Psoas muscle (tissue), 7 donors: ENCODE measurements at regions not wholly inside any gene's neighbourhood (a gene's known extent, or its start where the extent isn't known, plus 50 kb on each side); places are given as distances from the start of the nearest gene placed in this dataset.

Experiments used
- ATAC-seq, 4 donors: fragments of 200-7000 bp; cut with Tn5 transposase; one replicate each; pipeline ENCODE4 v1.9.1; 2020; ENCODE audit warnings: moderate library complexity in 3 of 4, mild to moderate bottlenecking in 2 of 4
- DNase-seq, 2 donors: peaks; one replicate each; pipeline ENCODE4 v3.0.0-alpha.2; 2020
- H3K27ac ChIP-seq: fragments of 200-600 bp; one replicate; pipeline ENCODE4 v1.8.0; 2022
- H3K27me3 ChIP-seq, 3 donors: fragments of 200-600 bp in 1 of 3; one replicate each; pipeline versions ENCODE4 v1.6.1 to v1.8.0; 2013 to 2022; ENCODE audit warnings: low read length in 2 of 3, mild to moderate bottlenecking in 2 of 3, moderate library complexity in 1 of 3; ENCODE audit not compliant: insufficient read depth in 3 of 3
- H3K36me3 ChIP-seq, 2 donors: fragments of 200-600 bp in 1 of 2; one replicate each; pipeline versions ENCODE4 v1.6.1 to v1.8.0; 2013 to 2022; ENCODE audit warnings: low read depth in 1 of 2, mild to moderate bottlenecking in 1 of 2, moderate library complexity in 1 of 2; ENCODE audit not compliant: insufficient read depth in 1 of 2
- H3K4me1 ChIP-seq: fragments of 200-600 bp; one replicate; pipeline ENCODE4 v1.8.0; 2022
- H3K4me3 ChIP-seq: fragments of 200-600 bp; one replicate; pipeline ENCODE4 v1.8.0; 2022; ENCODE audit warnings: mild to moderate bottlenecking
- H3K9me3 ChIP-seq: fragments of 200-600 bp; one replicate; pipeline ENCODE4 v1.8.0; 2022
- WGBS, 3 donors: extraction: QIAGEN DNeasy Blood & Tissue Kit; methylation state at CpG; one replicate each; pipeline versions ENCODE4 v1.1.6 to v1.1.7; 2013; 5-methylcytosine and 5-hydroxymethylcytosine counted together
- intact Hi-C, 2 donors: fragments of 100-400 bp; cut with DNase I; formaldehyde crosslinking; loops; one replicate each; pipeline versions ENCODE4 v1.11.0 to v1.14.2; 2022
- TF ChIP-seq, protein P1 (sequence below): fragments of 200-600 bp; IDR thresholded peaks from one replicate; pipeline ENCODE4 v1.8.0; 2022; ENCODE audit warnings: antibody characterized with exemption
- donor health status: healthy with polysubstance abuse.
- donor health status: DM: no; HTN: no; CAD: no; lungs with moderate emphysema.
- donor health status: Bipolar disorder and iron deficiency.
- donor health status: healthy.
- donor health status: DM: yes; HTN: yes; CAD: no.
- donor health status: DM: no; HTN: no; CAD: no.
- donor health status: DM: yes; HTN: yes; CAD: no.

DNA sequence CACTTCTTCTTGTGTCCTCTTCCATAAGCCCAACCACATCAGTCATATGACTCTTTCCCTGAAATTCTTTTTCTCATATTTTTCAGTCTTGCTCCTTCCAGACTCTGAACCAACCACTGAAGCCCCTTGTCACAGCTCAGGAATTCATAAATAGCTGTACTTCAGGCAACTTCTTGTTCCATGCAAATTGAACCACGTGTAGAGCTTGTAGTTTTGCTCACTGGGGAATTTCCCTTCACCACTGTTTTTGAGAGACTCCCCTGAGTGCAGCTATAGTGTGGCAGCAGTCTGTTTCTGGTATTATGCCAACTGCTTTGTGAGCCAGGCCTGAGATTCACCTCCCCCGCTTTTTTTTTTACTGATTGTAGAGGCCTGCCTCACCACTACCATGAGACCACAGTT is 150.3 kb upstream of the SPAG17 start:
- intact Hi-C loops, result no loop called here
- 47 to 63% (median 60%) methylated on average over 2 of the region's 2 CpGs for WGBS, 3 donors
- H3K36me3 ChIP-seq, result no peaks in the 10 kb centered on the region
- DNase-seq (no peak), ATAC-seq (no peak)
- H3K9me3 ChIP-seq, result no peaks in the 10 kb centered on the region
- no peaks in the 10 kb centered on the region for H3K4me1 ChIP-seq
- TF ChIP-seq, protein P1, sequence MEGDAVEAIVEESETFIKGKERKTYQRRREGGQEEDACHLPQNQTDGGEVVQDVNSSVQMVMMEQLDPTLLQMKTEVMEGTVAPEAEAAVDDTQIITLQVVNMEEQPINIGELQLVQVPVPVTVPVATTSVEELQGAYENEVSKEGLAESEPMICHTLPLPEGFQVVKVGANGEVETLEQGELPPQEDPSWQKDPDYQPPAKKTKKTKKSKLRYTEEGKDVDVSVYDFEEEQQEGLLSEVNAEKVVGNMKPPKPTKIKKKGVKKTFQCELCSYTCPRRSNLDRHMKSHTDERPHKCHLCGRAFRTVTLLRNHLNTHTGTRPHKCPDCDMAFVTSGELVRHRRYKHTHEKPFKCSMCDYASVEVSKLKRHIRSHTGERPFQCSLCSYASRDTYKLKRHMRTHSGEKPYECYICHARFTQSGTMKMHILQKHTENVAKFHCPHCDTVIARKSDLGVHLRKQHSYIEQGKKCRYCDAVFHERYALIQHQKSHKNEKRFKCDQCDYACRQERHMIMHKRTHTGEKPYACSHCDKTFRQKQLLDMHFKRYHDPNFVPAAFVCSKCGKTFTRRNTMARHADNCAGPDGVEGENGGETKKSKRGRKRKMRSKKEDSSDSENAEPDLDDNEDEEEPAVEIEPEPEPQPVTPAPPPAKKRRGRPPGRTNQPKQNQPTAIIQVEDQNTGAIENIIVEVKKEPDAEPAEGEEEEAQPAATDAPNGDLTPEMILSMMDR, result no peak
- H3K27me3 ChIP-seq, result no peaks in the 10 kb centered on the region
- H3K4me3 ChIP-seq, result no peak overlapping the region
- H3K27ac ChIP-seq, result no peak overlapping the region

DNA sequence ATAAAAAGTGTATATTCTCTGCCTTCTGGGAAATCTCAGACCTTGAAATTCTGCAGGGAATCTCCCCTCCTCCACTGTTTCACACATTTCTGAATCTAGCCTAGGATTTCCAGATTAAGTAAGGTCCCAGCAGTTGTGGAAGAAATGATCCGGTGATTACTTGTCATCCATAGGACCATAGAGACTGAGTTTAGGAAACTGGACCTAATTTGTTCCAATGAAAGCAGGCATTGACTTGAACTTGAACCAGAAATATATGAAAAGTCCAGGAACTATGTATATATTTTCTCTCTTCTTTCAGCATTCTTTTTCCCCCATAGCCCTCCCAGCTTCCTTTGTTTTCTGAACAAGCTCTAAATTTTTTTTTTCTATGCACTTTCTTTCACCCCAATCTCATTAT is 149.5 kb upstream of the SPAG17 start:
- intact Hi-C loops, result no loop called here
- DNase-seq, result no peak
- H3K9me3 ChIP-seq, result no peaks in the 10 kb centered on the region
- no peaks in the 10 kb centered on the region for H3K36me3 ChIP-seq
- TF ChIP-seq, protein P1, result no peak
- no peaks in the 10 kb centered on the region for H3K4me1 ChIP-seq
- no peak overlapping the region for H3K27ac ChIP-seq
- ATAC-seq, result no peak
- no peaks in the 10 kb centered on the region for H3K27me3 ChIP-seq
- WGBS, 3 donors, result 38 to 62% (median 53%) methylated on average over 1 of the region's 1 CpG
- no peak overlapping the region for H3K4me3 ChIP-seq

DNA sequence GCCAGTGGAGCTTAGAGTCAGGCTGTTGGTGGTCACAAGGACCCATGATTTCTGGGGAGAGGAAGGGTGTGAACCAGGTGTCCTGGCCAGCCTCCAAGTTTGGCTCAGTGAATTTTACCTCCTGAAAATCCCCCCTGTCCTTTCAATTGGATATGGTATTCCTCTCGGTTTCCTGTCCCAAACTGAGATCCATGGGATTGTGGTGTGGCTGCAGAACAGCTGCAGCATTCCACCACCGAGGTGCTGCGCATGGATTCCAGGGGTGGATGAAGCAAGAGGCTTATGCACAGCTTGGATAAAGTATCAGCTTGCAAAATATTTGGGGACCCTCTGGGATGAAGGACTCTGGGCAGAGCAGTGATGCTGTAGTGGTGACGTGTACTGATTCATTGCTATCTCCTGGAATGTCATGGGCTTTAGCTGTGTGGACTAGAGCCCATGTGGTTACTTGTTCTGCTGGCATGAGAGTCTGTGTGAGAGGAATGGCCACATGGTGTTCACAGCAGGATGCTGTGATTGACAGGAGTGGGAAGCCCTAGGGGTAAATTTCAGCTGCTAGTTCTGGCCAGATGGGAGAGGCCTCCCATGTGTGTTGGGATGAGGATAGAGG is 148.7 kb upstream of the SPAG17 start:
- WGBS, 3 donors, result 37 to 51% (median 49%) methylated on average over 4 of the region's 4 CpGs
- intact Hi-C loops, result no loop called here
- Histone ChIP-seq H3K4me3 (no peak overlapping the region), H3K36me3 (no peaks in the 10 kb centered on the region), H3K27me3 (no peaks in the 10 kb centered on the region), H3K9me3 (no peaks in the 10 kb centered on the region), H3K27ac (no peak overlapping the region), H3K4me1 (no peaks in the 10 kb centered on the region)
- TF ChIP-seq, protein P1, result no peak
- ATAC-seq (peak; percentile 62 to 73 (median 68)), DNase-seq (no peak)

DNA sequence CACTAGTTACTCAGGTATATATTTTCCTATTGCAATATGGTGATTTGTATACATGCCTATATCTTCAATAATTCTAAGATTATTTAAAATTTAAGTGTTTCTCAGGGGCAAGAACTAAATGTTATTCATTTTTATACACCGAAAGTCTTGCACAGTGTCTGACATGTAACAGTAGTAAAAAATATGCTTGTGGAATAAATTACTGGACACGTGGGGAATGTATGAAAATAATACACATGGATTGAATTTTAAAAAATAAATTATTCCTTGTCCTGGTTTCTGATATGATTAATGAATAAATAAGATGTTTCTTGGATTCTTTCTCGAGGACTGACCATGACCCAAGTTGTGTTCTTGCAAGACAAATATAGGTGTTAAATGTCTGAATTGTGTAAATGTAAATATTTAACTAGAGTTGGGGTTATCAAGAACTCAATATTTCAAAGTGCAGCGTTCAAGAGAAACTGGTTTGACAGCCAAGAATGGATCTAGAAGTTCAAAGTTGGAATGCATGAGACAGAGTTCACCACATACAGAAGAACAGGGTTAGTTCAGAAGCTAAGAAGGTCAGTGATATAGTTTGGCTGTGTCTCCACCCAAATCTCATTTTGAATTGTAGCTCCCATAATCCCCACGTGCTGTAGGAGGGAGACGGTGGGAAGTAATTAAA is 142.1 kb upstream of the SPAG17 start:
- H3K36me3 ChIP-seq, result no peaks in the 10 kb centered on the region
- no peak for ATAC-seq
- intact Hi-C loops, result no loop called here
- no peak for DNase-seq
- no peaks in the 10 kb centered on the region for H3K27me3 ChIP-seq
- no peak overlapping the region for H3K27ac ChIP-seq
- H3K4me1 ChIP-seq, result no peaks in the 10 kb centered on the region
- no peaks in the 10 kb centered on the region for H3K9me3 ChIP-seq
- H3K4me3 ChIP-seq, result no peak overlapping the region
- TF ChIP-seq, protein P1, result no peak
- 84 to 86% (median 85%) methylated on average over 6 of the region's 6 CpGs for WGBS, 3 donors
